GM21528 (cell line): ENCODE measurements at regions not wholly inside any gene's neighbourhood (a gene's known extent, or its start where the extent isn't known, plus 50 kb on each side); places are given as distances from the start of the nearest gene placed in this dataset.
"Not testable (repeated sequence)": the region's sequence is repeated elsewhere in the genome, so short reads cannot be mapped to it uniquely, and the experiment has no call there.

Experiments
- ATAC-seq: cut with Tn5 transposase; IDR thresholded peaks from one replicate; pipeline ENCODE4 v1.9.1; 2021; ENCODE audit warnings: mild to moderate bottlenecking, moderate library complexity; ENCODE audit not compliant: unreplicated experiment, low FRiP score

DNA sequence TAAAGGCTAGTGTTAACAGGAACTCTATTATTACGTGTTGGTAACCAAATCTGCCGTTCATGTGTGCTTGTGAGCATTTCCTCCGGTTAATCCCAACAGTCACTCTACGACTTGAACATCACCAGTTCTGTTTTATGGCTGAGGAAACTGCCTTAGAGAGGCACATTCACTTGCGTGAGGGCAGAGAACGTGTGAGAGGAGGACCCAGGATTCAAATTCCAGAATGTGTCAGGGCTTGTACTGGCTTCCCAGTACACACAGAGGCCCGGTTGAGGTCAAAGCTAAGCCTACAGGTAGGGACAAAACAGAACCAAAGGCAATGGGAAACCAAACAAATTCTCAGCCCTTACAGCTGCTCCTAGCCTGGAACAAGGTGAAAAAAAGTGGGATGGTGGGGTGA lies 66.9 kb upstream of the TENM4 start:
- ATAC-seq = no peak

DNA sequence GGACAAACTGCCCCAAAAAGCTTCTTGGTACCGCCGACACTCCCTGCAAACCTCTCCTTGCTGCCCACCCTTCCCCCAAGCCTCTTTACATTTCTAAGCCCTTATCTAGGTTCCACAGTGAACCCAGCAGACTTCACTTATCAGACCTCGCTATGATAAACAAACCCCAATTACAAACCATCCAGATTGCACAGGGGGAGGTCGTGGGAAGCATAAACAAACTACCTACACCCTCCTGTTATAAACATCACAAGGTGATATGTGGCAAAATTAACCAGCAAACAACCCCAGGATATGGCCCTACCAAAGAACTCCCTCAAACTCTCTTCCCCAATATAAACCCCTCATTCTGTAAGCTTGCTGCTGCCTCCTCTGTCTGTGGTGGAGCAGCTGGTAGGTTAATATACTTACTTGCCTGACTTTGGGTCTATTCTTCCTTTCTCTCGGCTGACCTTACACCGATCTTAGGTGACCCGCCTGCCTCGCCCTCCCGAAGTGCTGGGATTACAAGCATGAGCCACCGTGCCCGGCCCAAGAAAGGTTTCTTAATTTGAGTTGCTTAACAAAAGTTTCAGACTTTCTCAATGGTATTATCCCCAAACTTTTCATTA lies 66.0 kb upstream of the TENM4 start:
- no peak for ATAC-seq

DNA sequence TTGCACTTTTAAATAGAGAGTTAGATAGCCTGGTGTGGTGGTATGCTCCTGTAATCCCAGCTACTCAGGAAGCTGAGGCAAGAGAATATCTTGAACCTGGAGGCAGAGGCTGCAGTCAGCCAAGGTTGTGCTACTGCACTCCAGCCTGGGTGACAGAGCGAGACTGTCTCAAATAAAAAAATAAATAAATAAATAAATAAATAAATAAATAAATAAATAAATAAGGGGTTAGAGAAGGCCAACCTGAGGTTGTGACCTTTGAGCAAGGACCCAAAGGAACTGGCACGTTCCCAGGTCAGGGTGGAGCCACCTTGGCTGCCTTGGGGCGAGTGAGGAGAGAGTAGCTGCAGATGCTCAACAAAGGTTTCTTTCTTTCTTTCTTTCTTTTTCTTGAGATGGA lies 65.3 kb upstream of the TENM4 start:
- ATAC-seq = no peak

DNA sequence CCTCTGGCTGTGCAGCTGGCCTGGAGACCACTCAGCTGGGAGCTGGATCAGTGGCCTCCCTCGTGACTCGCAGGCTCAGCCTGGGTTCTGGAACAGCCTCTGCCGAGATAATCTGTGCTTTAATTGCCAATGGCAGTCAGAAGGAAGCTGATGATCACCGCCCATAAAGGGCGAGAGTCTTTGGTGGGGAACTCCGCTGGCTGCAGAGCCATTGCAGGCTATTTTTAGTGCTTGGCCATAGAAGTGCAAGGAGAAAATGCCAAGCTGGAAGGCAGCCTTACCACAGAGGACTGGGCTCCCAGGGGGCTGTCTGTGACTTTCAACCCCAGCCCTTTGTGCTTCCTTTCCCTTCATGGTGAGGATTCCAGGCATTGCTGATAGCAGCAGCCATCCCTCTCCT lies 62.2 kb upstream of the TENM4 start:
- no peak for ATAC-seq

DNA sequence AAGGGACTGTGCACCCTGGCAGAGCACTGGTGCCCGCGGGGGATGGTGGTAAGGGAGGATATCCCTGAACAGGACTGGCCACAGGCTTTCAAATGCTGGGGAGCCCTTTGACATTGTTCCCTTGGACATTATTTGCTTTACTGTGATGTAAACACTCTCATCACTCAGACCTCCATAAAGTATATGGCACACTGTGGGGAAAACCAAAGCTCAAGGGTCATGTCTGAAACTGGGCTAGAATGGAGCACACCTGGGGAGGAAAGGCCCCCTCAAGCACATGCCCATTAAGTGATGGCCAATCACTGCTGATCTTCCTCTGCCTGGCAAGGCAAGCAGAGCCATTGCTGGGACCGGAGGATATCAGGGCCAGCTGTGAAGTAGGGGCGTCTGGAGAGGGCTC lies 60.9 kb upstream of the TENM4 start:
- no peak for ATAC-seq

DNA sequence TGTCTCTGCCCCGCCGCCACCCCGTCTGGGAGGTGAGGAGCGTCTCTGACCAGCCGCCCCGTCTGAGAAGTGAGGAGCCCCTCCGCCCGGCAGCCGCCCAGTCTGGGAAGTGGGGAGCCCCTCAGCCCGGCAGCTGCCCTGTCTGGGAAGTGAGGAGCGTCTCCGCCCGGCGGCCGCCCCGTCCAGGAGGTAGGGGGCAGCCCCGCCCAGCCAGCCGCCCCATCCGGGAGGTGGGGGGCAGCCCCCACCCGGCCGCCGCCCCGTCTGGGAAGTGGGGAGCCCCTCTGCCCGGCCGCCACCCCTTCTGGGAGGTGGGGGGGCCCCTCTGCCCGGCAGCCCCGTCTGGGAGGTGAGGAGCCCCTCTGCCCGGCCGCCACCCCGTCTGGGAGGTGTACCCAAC lies 59.1 kb upstream of the TENM4 start:
- not testable (repeated sequence) for ATAC-seq

DNA sequence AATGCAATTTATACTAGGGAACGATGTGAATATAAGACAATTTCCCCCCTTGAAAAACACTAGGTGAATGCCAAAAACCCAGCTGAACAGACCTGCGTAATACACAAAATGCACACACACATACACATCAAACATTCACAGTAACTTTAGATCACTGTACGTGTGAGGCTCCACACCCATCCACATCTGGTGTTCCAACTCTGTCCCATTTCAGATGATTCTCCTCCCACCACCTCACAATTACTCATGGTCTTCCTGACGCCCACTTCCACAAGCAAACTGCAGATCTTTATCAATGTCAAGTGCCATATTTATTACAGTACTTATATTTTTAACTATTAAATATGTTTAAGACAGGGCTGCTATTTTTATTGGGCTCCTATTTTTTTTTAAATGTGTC lies 57.8 kb upstream of the TENM4 start:
- ATAC-seq = no peak

DNA sequence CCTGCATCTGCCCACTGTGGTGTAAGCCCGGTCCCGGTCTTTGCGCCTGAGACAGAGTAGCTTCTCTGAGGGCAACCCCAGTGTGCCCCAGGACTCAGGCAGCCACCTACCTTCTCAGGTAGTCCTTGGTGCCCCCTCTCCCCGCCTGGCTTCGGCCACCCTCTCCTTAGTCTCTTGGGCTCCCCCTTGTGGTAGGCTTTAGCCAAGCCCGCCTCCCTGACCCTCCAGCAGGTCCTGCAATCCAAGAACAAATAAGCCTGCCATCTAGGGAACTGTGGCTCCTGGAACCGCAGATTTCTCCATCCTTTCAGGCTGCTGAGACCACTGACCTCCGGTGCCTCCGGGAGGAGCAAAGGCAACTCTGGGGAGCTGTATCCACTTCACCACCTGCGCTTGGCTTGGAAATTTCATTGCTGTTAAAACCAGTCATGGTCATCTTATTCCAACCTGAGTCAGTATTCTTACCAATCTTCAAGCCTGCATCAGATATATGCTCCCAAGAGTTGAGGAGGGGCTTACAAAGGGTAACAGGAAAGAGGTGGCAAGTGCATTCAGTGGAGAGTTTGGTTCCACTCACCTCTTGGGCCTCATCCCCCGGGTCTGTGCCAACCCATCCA lies 52.8 kb upstream of the TENM4 start:
- ATAC-seq = peak; percentile 91

DNA sequence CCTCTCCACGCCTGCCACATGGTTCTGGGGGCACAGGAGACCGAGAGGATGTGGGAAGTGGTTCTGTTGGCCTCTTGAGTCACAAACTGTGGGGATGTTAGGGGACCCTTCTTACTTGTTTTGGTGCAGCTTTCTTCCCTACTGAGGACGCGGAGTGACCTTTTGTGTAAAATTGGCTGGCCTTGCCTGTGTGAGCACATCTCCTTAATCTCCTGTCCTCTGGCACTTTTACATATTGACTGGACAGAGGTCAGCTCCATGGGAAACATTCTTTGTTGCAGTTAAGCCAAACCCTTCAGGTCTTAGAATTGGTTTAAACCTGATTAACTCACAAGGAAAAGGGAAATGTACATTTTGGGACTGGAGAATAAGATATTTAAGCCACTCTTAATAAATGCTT lies 51.2 kb upstream of the TENM4 start:
- ATAC-seq = no peak
